UCSD-AML1 (cell line): ENCODE measurements at regions not wholly inside any gene's neighbourhood (a gene's known extent, or its start where the extent isn't known, plus 50 kb on each side); places are given as distances from the start of the nearest gene placed in this dataset.
"Not testable (repeated sequence)": the region's sequence is repeated elsewhere in the genome, so short reads cannot be mapped to it uniquely, and the experiment has no call there.

ENCODE experiments used
- DNase-seq: peaks from one replicate; lab custom pipeline; 2025; ENCODE audit not compliant: unreplicated experiment; lab: John Stamatoyannopoulos, UW

GRCh38 chr2:210730672-210731071 is 174.3 kb downstream of the CPS1 start:
- DNase-seq = no peak

GRCh38 chr2:210746826-210747225 is 190.4 kb downstream of the CPS1 start:
- DNase-seq = not testable (repeated sequence)

GRCh38 chr2:210752532-210752931 is 196.1 kb downstream of the CPS1 start:
- no peak for DNase-seq

GRCh38 chr2:210753386-210753785 is 197.0 kb downstream of the CPS1 start:
- DNase-seq = no peak

- no peak for DNase-seq
These were observed 200.5 kb downstream of the CPS1 start for GRCh38 chr2:210756855-210757254.

GRCh38 chr2:210762604-210763588 is 206.5 kb downstream of the CPS1 start:
- no peak for DNase-seq

GRCh38 chr2:210768329-210768910 is 212.0 kb downstream of the CPS1 start:
- DNase-seq = no peak

GRCh38 chr2:210776756-210777155 is 220.4 kb downstream of the CPS1 start:
- DNase-seq = no peak

- no peak for DNase-seq
These were observed 225.8 kb downstream of the CPS1 start for GRCh38 chr2:210782222-210782621.

- DNase-seq = not testable (repeated sequence)
These were observed 231.4 kb downstream of the CPS1 start for GRCh38 chr2:210787831-210788230.

- DNase-seq = no peak
These were observed 235.6 kb downstream of the CPS1 start for GRCh38 chr2:210792000-210792399.

- no peak for DNase-seq
These were observed 239.1 kb downstream of the CPS1 start for GRCh38 chr2:210795506-210795905.

GRCh38 chr2:210798180-210798579 is 241.8 kb downstream of the CPS1 start:
- DNase-seq = no peak

- no peak for DNase-seq
These were observed 258.0 kb downstream of the CPS1 start for GRCh38 chr2:210814251-210815025.

GRCh38 chr2:210816769-210817168 is 260.4 kb downstream of the CPS1 start:
- no peak for DNase-seq

GRCh38 chr2:210818473-210818872 is 262.1 kb downstream of the CPS1 start:
- DNase-seq = no peak

GRCh38 chr2:210833403-210833802 is 277.0 kb downstream of the CPS1 start:
- DNase-seq = no peak

GRCh38 chr2:210839034-210839433 is 282.6 kb downstream of the CPS1 start:
- DNase-seq = no peak

- DNase-seq = no peak
These were observed 283.1 kb downstream of the CPS1 start for GRCh38 chr2:210839450-210839849.

GRCh38 chr2:210842896-210843295 is 286.5 kb downstream of the CPS1 start:
- no peak for DNase-seq

GRCh38 chr2:210844016-210844415 is 287.6 kb downstream of the CPS1 start:
- DNase-seq = no peak

- DNase-seq = no peak
These were observed 302.9 kb downstream of the CPS1 start for GRCh38 chr2:210859314-210859713.
